ENCODE measurements at regions not wholly inside any gene's neighbourhood (a gene's known extent, or its start where the extent isn't known, plus 50 kb on each side); places are given as distances from the start of the nearest gene placed in this dataset.

- DNase-seq, result no peak
Observed at GRCh38 chr21:27450216-27450615, 483.3 kb upstream of the ADAMTS5 start.

GRCh38 chr21:27448960-27449359 lies 482.1 kb upstream of the ADAMTS5 start:
- DNase-seq, result no peak

GRCh38 chr21:27447843-27448242 lies 481.0 kb upstream of the ADAMTS5 start:
- no peak for DNase-seq

- peak; percentile 81 for DNase-seq
Observed at GRCh38 chr21:27429710-27430341, 462.9 kb upstream of the ADAMTS5 start.

- no peak for DNase-seq
Observed at GRCh38 chr21:27426196-27426595, 459.3 kb upstream of the ADAMTS5 start.

GRCh38 chr21:27425574-27425973 lies 458.7 kb upstream of the ADAMTS5 start:
- peak; percentile 70 for DNase-seq

GRCh38 chr21:27425172-27425571 lies 458.3 kb upstream of the ADAMTS5 start:
- no peak for DNase-seq

- no peak for DNase-seq
Observed at GRCh38 chr21:27424601-27425000, 457.7 kb upstream of the ADAMTS5 start.

- peak; percentile 43 for DNase-seq
Observed at GRCh38 chr21:27423906-27424595, 457.2 kb upstream of the ADAMTS5 start.

- DNase-seq, result peak; percentile 74
Observed at GRCh38 chr21:27423038-27423437, 456.1 kb upstream of the ADAMTS5 start.

GRCh38 chr21:27422435-27422834 lies 455.5 kb upstream of the ADAMTS5 start:
- peak; percentile 37 for DNase-seq

- DNase-seq, result peak; percentile 10
Observed at GRCh38 chr21:27421654-27422053, 454.8 kb upstream of the ADAMTS5 start.

- no peak for DNase-seq
Observed at GRCh38 chr21:27419153-27419552, 452.3 kb upstream of the ADAMTS5 start.

- DNase-seq, result no peak
Observed at GRCh38 chr21:27418346-27418745, 451.5 kb upstream of the ADAMTS5 start.

GRCh38 chr21:27412530-27412929 lies 445.6 kb upstream of the ADAMTS5 start:
- no peak for DNase-seq

- peak; percentile 41 for DNase-seq
Observed at GRCh38 chr21:27408826-27409225, 441.9 kb upstream of the ADAMTS5 start.

GRCh38 chr21:27407271-27407670 lies 440.4 kb upstream of the ADAMTS5 start:
- DNase-seq, result no peak

GRCh38 chr21:27406300-27407009 lies 439.6 kb upstream of the ADAMTS5 start:
- peak; percentile 59 for DNase-seq

GRCh38 chr21:27403011-27403410 lies 436.1 kb upstream of the ADAMTS5 start:
- no peak for DNase-seq

- no peak for DNase-seq
Observed at GRCh38 chr21:27400045-27400444, 433.2 kb upstream of the ADAMTS5 start.

GRCh38 chr21:27397578-27397977 lies 430.7 kb upstream of the ADAMTS5 start:
- DNase-seq, result no peak

GRCh38 chr21:27393726-27394125 lies 426.8 kb upstream of the ADAMTS5 start:
- peak; percentile 18 for DNase-seq

GRCh38 chr21:27391990-27392389 lies 425.1 kb upstream of the ADAMTS5 start:
- no peak for DNase-seq

- DNase-seq, result no peak
Observed at GRCh38 chr21:27390384-27390783, 423.5 kb upstream of the ADAMTS5 start.

Measured in fibroblast of skin of right quadriceps (primary cell).